HEK293 (cell line): ENCODE measurements at regions not wholly inside any gene's neighbourhood (a gene's known extent, or its start where the extent isn't known, plus 50 kb on each side); places are given as distances from the start of the nearest gene placed in this dataset.

Experiments
- CTCF ChIA-PET: fragments of 350-600 bp; formaldehyde crosslinking; extraction: SDS; loops from one replicate; lab custom pipeline; 2021; ENCODE audit warnings: antibody characterized with exemption; lab: Yijun Ruan, JAX
- POLR2A ChIA-PET: fragments of 300-600 bp; formaldehyde crosslinking; extraction: SDS; loops from one replicate; lab custom pipeline; 2020; ENCODE audit warnings: antibody characterized with exemption, inconsistent platforms; lab: Yijun Ruan, JAX
- H3K27ac ChIP-seq: fragments of 200-500 bp; sonication (Bioruptor generic); 2 replicates; pipeline ENCODE4 v1.5.1; 2014; ENCODE audit warnings: low read depth, low read length, control low read depth, inconsistent platforms; ENCODE audit errors: extremely low read depth
- H3K36me3 ChIP-seq, 2 experiments: fragments of 200-500 bp in 1 of 2; sonication (Bioruptor generic) in 1 of 2; 1 replicate in 1 of 2; 2 replicates in 1 of 2; pipeline ENCODE4 v1.5.1; 2014 to 2017; ENCODE audit warnings: inconsistent platforms in 2 of 2, low read length in 2 of 2; ENCODE audit not compliant: control insufficient read depth in 2 of 2, insufficient read depth in 1 of 2
- H3K4me1 ChIP-seq: fragments of 200-500 bp; sonication (Bioruptor generic); 2 replicates; pipeline ENCODE4 v1.5.1; 2014; ENCODE audit warnings: mild to moderate bottlenecking, low read length, inconsistent platforms; ENCODE audit not compliant: control insufficient read depth, insufficient read depth
- H3K4me3 ChIP-seq: 2 replicates; pipeline ENCODE4 v1.5.1; 2011; ENCODE audit warnings: low read depth, mild to moderate bottlenecking, control low read depth, low read length, moderate library complexity
- H3K9me3 ChIP-seq: fragments of 200-500 bp; sonication (Bioruptor generic); 2 replicates; pipeline ENCODE4 v1.5.1; 2014; ENCODE audit warnings: low read depth, low read length, inconsistent platforms; ENCODE audit not compliant: control insufficient read depth, insufficient read depth
- ATF2 ChIP-seq: fragments of 450-650 bp; formaldehyde crosslinking; IDR thresholded peaks from 2 replicates; pipeline ENCODE4 v1.5.1; 2016; ENCODE audit warnings: missing biosample characterization, missing genetic modification characterization, low read depth
- GLIS2 ChIP-seq: fragments of 450-650 bp; formaldehyde crosslinking; IDR thresholded peaks from 2 replicates; pipeline ENCODE4 v1.5.1; 2016; ENCODE audit warnings: missing biosample characterization, missing genetic modification characterization
- INSM2 ChIP-seq: fragments of 450-650 bp; formaldehyde crosslinking; IDR thresholded peaks from 2 replicates; pipeline ENCODE4 v1.5.1; 2016; ENCODE audit warnings: missing biosample characterization, missing genetic modification characterization
- MZF1 ChIP-seq: fragments of 450-650 bp; formaldehyde crosslinking; IDR thresholded peaks from 2 replicates; pipeline ENCODE4 v1.5.1; 2017; ENCODE audit warnings: missing biosample characterization, missing genetic modification characterization, borderline replicate concordance
- PRDM6 ChIP-seq: fragments of 450-650 bp; formaldehyde crosslinking; IDR thresholded peaks from 2 replicates; pipeline ENCODE4 v1.5.1; 2017; ENCODE audit warnings: missing biosample characterization, missing genetic modification characterization
- SP7 ChIP-seq: fragments of 450-650 bp; formaldehyde crosslinking; IDR thresholded peaks from 2 replicates; pipeline ENCODE4 v1.5.1; 2016; ENCODE audit warnings: missing biosample characterization, missing genetic modification characterization
- TSHZ1 ChIP-seq: fragments of 450-650 bp; formaldehyde crosslinking; IDR thresholded peaks from 2 replicates; pipeline ENCODE4 v1.5.1; 2016; ENCODE audit warnings: missing biosample characterization, missing genetic modification characterization, borderline replicate concordance
- WT1 ChIP-seq: fragments of 450-650 bp; formaldehyde crosslinking; IDR thresholded peaks from 2 replicates; pipeline ENCODE4 v1.5.1; 2016; ENCODE audit warnings: missing biosample characterization, missing genetic modification characterization
- ZBTB8A ChIP-seq: fragments of 450-650 bp; formaldehyde crosslinking; IDR thresholded peaks from 2 replicates; pipeline ENCODE4 v1.5.1; 2016; ENCODE audit warnings: missing biosample characterization, missing genetic modification characterization
- ZNF18 ChIP-seq: fragments of 450-650 bp; formaldehyde crosslinking; IDR thresholded peaks from 2 replicates; pipeline ENCODE4 v1.5.1; 2016; ENCODE audit warnings: missing biosample characterization, missing genetic modification characterization
- ZNF2 ChIP-seq: fragments of 450-650 bp; formaldehyde crosslinking; IDR thresholded peaks from 2 replicates; pipeline ENCODE4 v1.5.1; 2016; ENCODE audit warnings: missing biosample characterization, missing genetic modification characterization
- ZNF24 ChIP-seq: fragments of 450-650 bp; formaldehyde crosslinking; IDR thresholded peaks from 2 replicates; pipeline ENCODE4 v1.5.1; 2016; ENCODE audit warnings: missing biosample characterization, missing genetic modification characterization
- ZNF350 ChIP-seq: fragments of 450-650 bp; formaldehyde crosslinking; IDR thresholded peaks from 2 replicates; pipeline ENCODE4 v1.5.0; 2017; ENCODE audit warnings: missing biosample characterization, mild to moderate bottlenecking, missing genetic modification characterization
- ZNF362 ChIP-seq: fragments of 450-650 bp; formaldehyde crosslinking; IDR thresholded peaks from 2 replicates; pipeline ENCODE4 v1.5.1; 2016; ENCODE audit warnings: missing biosample characterization, missing genetic modification characterization
- ZNF449 ChIP-seq: fragments of 450-650 bp; formaldehyde crosslinking; IDR thresholded peaks from 2 replicates; pipeline ENCODE4 v1.5.1; 2017; ENCODE audit warnings: missing biosample characterization, mild to moderate bottlenecking, missing genetic modification characterization, moderate library complexity
- ZNF654 ChIP-seq: fragments of 450-650 bp; formaldehyde crosslinking; IDR thresholded peaks from 2 replicates; pipeline ENCODE4 v1.5.1; 2016; ENCODE audit warnings: low read depth, missing biosample characterization, missing genetic modification characterization
- ZNF768 ChIP-seq: fragments of 450-650 bp; formaldehyde crosslinking; IDR thresholded peaks from 2 replicates; pipeline ENCODE4 v1.5.1; 2018; ENCODE audit warnings: missing biosample characterization, mild to moderate bottlenecking, missing genetic modification characterization
- ZNF777 ChIP-seq: fragments of 450-650 bp; formaldehyde crosslinking; IDR thresholded peaks from 2 replicates; pipeline ENCODE4 v1.5.1; 2017; ENCODE audit warnings: missing biosample characterization, missing genetic modification characterization, borderline replicate concordance
- ZXDB ChIP-seq: fragments of 450-650 bp; formaldehyde crosslinking; IDR thresholded peaks from 2 replicates; pipeline ENCODE4 v1.5.1; 2016; ENCODE audit warnings: missing biosample characterization, missing genetic modification characterization

GRCh38 chr3:176896165-176896564 is 301.1 kb downstream of the TBL1XR1 start:
- CTCF ChIA-PET, result no interaction called here

More at GRCh38 chr3:176896165-176896564, 301.1 kb downstream of the TBL1XR1 start:
- Histone ChIP-seq H3K9me3 (no peaks in the 10 kb centered on the region), H3K36me3 (no peaks in the 10 kb centered on the region), H3K4me3 (no peak overlapping the region), H3K27ac (no peak overlapping the region), H3K4me1 (no peaks in the 10 kb centered on the region)
- no peak for TF ChIP-seq ZNF654
- TF ChIP-seq ZNF350 (tag by site-specific recombination), result no peak
- TF ChIP-seq ZNF24 (tag by site-specific recombination), result no peak
- TF ChIP-seq ZNF362 (tag by site-specific recombination), result no peak
- TF ChIP-seq GLIS2 (tag by site-specific recombination), result no peak
- no peak for TF ChIP-seq SP7 (tag by site-specific recombination)
- TF ChIP-seq ZNF18 (tag by site-specific recombination), result no peak
- no peak for TF ChIP-seq ZNF777
- TF ChIP-seq ZNF768 (tag by site-specific recombination), result no peak
- TF ChIP-seq WT1, result no peak
- TF ChIP-seq MZF1, result no peak
- TF ChIP-seq PRDM6 (tag by site-specific recombination), result no peak
- TF ChIP-seq ZBTB8A (tag by site-specific recombination), result no peak
- TF ChIP-seq ZNF449, result no peak
- no peak for TF ChIP-seq ZNF2 (tag by site-specific recombination)
- no peak for TF ChIP-seq ATF2 (tag by site-specific recombination)
- TF ChIP-seq INSM2 (tag by site-specific recombination), result no peak
- TF ChIP-seq TSHZ1 (tag by site-specific recombination), result no peak
- TF ChIP-seq ZXDB (tag by site-specific recombination), result no peak
- POLR2A ChIA-PET, result no interaction called here
